T-cell (primary cell): ENCODE measurements at regions not wholly inside any gene's neighbourhood (a gene's known extent, or its start where the extent isn't known, plus 50 kb on each side); places are given as distances from the start of the nearest gene placed in this dataset.

Source experiments
- ATAC-seq, 4 experiments: fragments of 200-7000 bp in 3 of 4; fragments of 150-1000 bp in 1 of 4; cut with Tn5 transposase; replicated peaks in 1 of 4; 1 replicate in 3 of 4; 2 replicates in 1 of 4; pipeline ENCODE4 v1.10.0; 2021; ENCODE audit warnings: moderate library complexity in 3 of 4, mild to moderate bottlenecking in 2 of 4, moderate number of reproducible peaks in 1 of 4
- CTCF ChIA-PET, 2 donors: fragments of 300-600 bp; sonication (Branson Sonifier 250); formaldehyde crosslinking; loops; one replicate each; lab custom pipeline; 2022; ENCODE audit warnings: antibody characterized with exemption in 2 of 2; lab: Charles Lee
- POLR2A ChIA-PET, 2 donors: fragments of 300-600 bp; sonication (Branson Sonifier 250); formaldehyde crosslinking; loops; one replicate each; lab custom pipeline; 2022; ENCODE audit warnings: antibody characterized with exemption in 2 of 2; lab: Charles Lee
- DNase-seq, 35 experiments: peaks; one replicate each; pipeline versions ENCODE4 v3.0.0 to v3.0.0-alpha.2; 2013 to 2023
- H3K27ac ChIP-seq: one replicate; pipeline ENCODE4 v1.5.1; 2013; ENCODE audit warnings: low read length
- H3K27me3 ChIP-seq, 2 experiments: replicated peaks in 1 of 2; 1 replicate in 1 of 2; 2 replicates in 1 of 2; pipeline versions ENCODE4 v1.6.1 to v1.7.0; 2013; ENCODE audit warnings: low read length in 1 of 2, mixed read lengths in 1 of 2; ENCODE audit not compliant: control insufficient read depth in 2 of 2, insufficient read depth in 2 of 2; ENCODE audit errors: extremely low read depth in 1 of 2
- H3K36me3 ChIP-seq, 2 donors: 1 replicate in 1 of 2; 2 replicates in 1 of 2; pipeline versions ENCODE4 v1.6.1 to v1.7.0; 2013; ENCODE audit warnings: low read length in 1 of 2; ENCODE audit not compliant: control insufficient read depth in 2 of 2, insufficient read depth in 1 of 2; ENCODE audit errors: extremely low read depth in 1 of 2
- H3K4me1 ChIP-seq, 2 experiments: 1 replicate in 1 of 2; 2 replicates in 1 of 2; pipeline versions ENCODE4 v1.6.1 to v1.7.0; 2013; ENCODE audit warnings: low read length in 2 of 2, mixed read lengths in 1 of 2; ENCODE audit not compliant: insufficient read depth in 2 of 2, control insufficient read depth in 1 of 2; ENCODE audit errors: extremely low read depth in 1 of 2
- H3K4me3 ChIP-seq, 2 donors: 1 replicate in 1 of 2; 2 replicates in 1 of 2; pipeline versions ENCODE4 v1.5.1 to v1.7.0; 2013; ENCODE audit warnings: mild to moderate bottlenecking in 2 of 2, low read length in 1 of 2, moderate library complexity in 1 of 2; ENCODE audit not compliant: control insufficient read depth in 1 of 2; ENCODE audit errors: extremely low read depth in 1 of 2
- H3K9me3 ChIP-seq: 2 replicates; pipeline ENCODE4 v1.7.0; 2013
- H3K27ac Mint-ChIP-seq, 2 donors: one replicate each; pipeline ENCODE4 v1.8.0; 2020 to 2021; ENCODE audit warnings: mild to moderate bottlenecking in 2 of 2, mixed read lengths in 2 of 2
- H3K27me3 Mint-ChIP-seq, 2 donors: one replicate each; pipeline ENCODE4 v1.8.0; 2021 to 2022; ENCODE audit warnings: mixed read lengths in 2 of 2
- H3K36me3 Mint-ChIP-seq: one replicate; pipeline ENCODE4 v1.8.0; 2021; ENCODE audit warnings: mixed read lengths
- H3K4me1 Mint-ChIP-seq, 3 donors: one replicate each; pipeline ENCODE4 v1.8.0; 2020 to 2022; ENCODE audit warnings: mixed read lengths in 3 of 3, mild to moderate bottlenecking in 1 of 3
- H3K4me3 Mint-ChIP-seq, 3 donors: one replicate each; pipeline ENCODE4 v1.8.0; 2020 to 2022; ENCODE audit warnings: mild to moderate bottlenecking in 3 of 3, mixed read lengths in 3 of 3, moderate library complexity in 3 of 3
- H3K9me3 Mint-ChIP-seq, 3 donors: one replicate each; pipeline ENCODE4 v1.8.0; 2020 to 2022; ENCODE audit warnings: mixed read lengths in 3 of 3
- WGBS: methylation state at CpG from one replicate; pipeline ENCODE4 v1.1.5; 2013; ENCODE audit warnings: missing lambda C conversion rate; ENCODE audit not compliant: insufficient coverage; 5-methylcytosine and 5-hydroxymethylcytosine counted together

- Mint-ChIP-seq H3K4me1 (no peaks in the 10 kb centered on the region), H3K27me3 (no peaks in the 10 kb centered on the region), H3K9me3 (peaks cover 8 to 13% (median 10%) of the 10 kb centered on the region in 3 donors), H3K36me3 (no peaks in the 10 kb centered on the region), H3K27ac (no peak overlapping the region), H3K4me3 (no peak overlapping the region)
- WGBS = 100% methylated on average over 1 of the region's 2 CpGs
- ATAC-seq = no peak
- H3K27me3 ChIP-seq = no peaks in the 10 kb centered on the region
- DNase-seq = no peak
- H3K4me3 ChIP-seq = no peak overlapping the region
- H3K36me3 ChIP-seq = no peaks in the 10 kb centered on the region
- ChIA-PET POLR2A (no interaction called here), CTCF (interaction anchor here in 1 of 2 donors (0.6 kb wide), 1 partner anchor 22 kb away, joined by 4 read pairs; no protein-coding TSS in a partner anchor)
- no peaks in the 10 kb centered on the region for H3K4me1 ChIP-seq
- H3K9me3 ChIP-seq = no peaks in the 10 kb centered on the region
- no peak overlapping the region for H3K27ac ChIP-seq
Measured at GRCh38 chr4:160831165-160831922, 1332.5 kb downstream of the FSTL5 start.

DNA sequence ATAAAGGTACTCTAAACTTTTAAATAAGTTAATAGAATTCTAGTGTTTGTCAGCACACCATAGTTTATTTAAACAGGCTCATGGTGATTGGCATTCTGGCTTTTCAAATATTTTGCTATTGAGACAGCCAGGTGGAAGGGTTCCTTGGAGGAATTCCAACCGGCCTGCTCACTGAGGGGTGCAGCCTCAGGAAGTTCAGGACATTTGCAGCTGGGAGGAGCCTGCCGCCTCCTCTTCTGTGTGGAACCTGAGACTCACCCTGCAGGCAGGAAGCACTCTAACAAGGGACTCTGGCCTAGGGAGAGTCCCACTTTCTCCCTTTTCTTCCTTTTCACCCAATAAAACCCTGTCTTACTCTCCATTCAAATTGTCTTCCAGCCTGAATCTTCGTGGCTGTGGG, 1328.0 kb downstream of the FSTL5 start:
- CTCF ChIA-PET = no interaction called here
- H3K36me3 Mint-ChIP-seq = no peaks in the 10 kb centered on the region

DNA sequence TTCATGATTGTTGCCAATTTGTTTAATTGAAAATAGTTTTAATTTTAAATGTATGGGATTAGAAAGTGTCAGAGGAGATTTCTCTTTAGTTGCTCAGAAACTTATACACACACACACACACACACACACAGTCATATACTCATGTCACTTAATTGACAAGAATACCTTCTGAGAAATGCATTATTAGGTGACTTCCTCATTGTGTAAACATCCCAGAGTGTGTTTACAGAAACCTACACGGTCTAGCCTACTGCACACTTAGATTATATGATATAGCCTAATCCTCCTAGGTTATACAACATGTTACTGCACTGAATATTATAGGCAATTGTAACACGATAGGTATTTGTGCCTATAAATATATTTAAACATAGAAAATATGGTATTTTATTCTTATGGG, 1327.4 kb downstream of the FSTL5 start:
- no peaks in the 10 kb centered on the region for H3K4me1 ChIP-seq
- H3K4me3 Mint-ChIP-seq = no peak overlapping the region
- peaks cover 4 to 15% (median 5%) of the 10 kb centered on the region in 3 donors for H3K9me3 Mint-ChIP-seq
- ATAC-seq (no peak), DNase-seq (no peak)
- no CpG with 5 or more reads among the region's 2 CpGs for WGBS
- CTCF ChIA-PET = no interaction called here
- no peaks in the 10 kb centered on the region for H3K4me1 Mint-ChIP-seq
- no peak overlapping the region for H3K4me3 ChIP-seq
- H3K27me3 Mint-ChIP-seq = no peaks in the 10 kb centered on the region
- POLR2A ChIA-PET = no interaction called here
- H3K27ac ChIP-seq = no peak overlapping the region
- no peaks in the 10 kb centered on the region for H3K27me3 ChIP-seq
- H3K36me3 ChIP-seq = no peaks in the 10 kb centered on the region
- no peaks in the 10 kb centered on the region for H3K36me3 Mint-ChIP-seq
- H3K9me3 ChIP-seq = no peaks in the 10 kb centered on the region
- no peak overlapping the region for H3K27ac Mint-ChIP-seq

More for the DNA sequence above, 1328.0 kb downstream of the FSTL5 start:
- H3K27me3 Mint-ChIP-seq = no peaks in the 10 kb centered on the region
- H3K27ac ChIP-seq = no peak overlapping the region
- H3K9me3 ChIP-seq = no peaks in the 10 kb centered on the region
- H3K27me3 ChIP-seq = no peaks in the 10 kb centered on the region
- no peak for DNase-seq
- H3K4me3 Mint-ChIP-seq = no peak overlapping the region
- no peak overlapping the region for H3K4me3 ChIP-seq
- no peak overlapping the region for H3K27ac Mint-ChIP-seq
- WGBS = 52% methylated on average over 2 of the region's 3 CpGs
- H3K36me3 ChIP-seq = no peaks in the 10 kb centered on the region
- peaks cover 5 to 12% (median 8%) of the 10 kb centered on the region in 3 donors for H3K9me3 Mint-ChIP-seq
- H3K4me1 Mint-ChIP-seq = no peaks in the 10 kb centered on the region
- POLR2A ChIA-PET = no interaction called here
- H3K4me1 ChIP-seq = no peaks in the 10 kb centered on the region
- no peak for ATAC-seq

- no CpG with 5 or more reads among the region's 2 CpGs for WGBS
- DNase-seq (no peak), ATAC-seq (no peak)
- Histone ChIP-seq H3K36me3 (no peaks in the 10 kb centered on the region), H3K9me3 (no peaks in the 10 kb centered on the region), H3K4me3 (no peak overlapping the region), H3K4me1 (no peaks in the 10 kb centered on the region), H3K27ac (no peak overlapping the region), H3K27me3 (no peaks in the 10 kb centered on the region)
- ChIA-PET POLR2A (no interaction called here), CTCF (no interaction called here)
- H3K4me1 Mint-ChIP-seq = no peaks in the 10 kb centered on the region
- peaks cover 6 to 11% (median 7%) of the 10 kb centered on the region in 3 donors for H3K9me3 Mint-ChIP-seq
- H3K27me3 Mint-ChIP-seq = no peaks in the 10 kb centered on the region
- no peaks in the 10 kb centered on the region for H3K36me3 Mint-ChIP-seq
- H3K27ac Mint-ChIP-seq = no peak overlapping the region
- H3K4me3 Mint-ChIP-seq = no peak overlapping the region
Measured at GRCh38 chr4:160846121-160846520, 1317.7 kb downstream of the FSTL5 start.

DNA sequence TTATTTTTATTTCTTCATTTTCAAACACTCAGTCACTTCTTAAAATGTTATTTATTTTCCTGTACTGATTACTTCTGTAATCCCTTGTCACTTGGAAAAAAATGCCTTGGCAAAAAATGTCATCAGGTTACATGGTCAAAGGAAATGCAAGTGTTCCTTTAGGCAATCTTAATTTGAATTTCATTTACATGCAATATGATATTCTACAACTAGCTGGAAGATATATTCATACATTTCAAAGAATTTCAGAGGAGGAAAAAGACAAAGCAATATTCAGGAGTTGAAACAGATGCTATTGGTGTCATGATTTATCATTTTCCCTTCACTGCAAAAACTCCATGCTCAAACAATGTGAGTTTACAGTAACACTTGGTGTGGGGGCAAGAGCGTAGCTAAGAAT, 1316.6 kb downstream of the FSTL5 start:
- no peaks in the 10 kb centered on the region for H3K27me3 ChIP-seq
- Mint-ChIP-seq H3K4me1 (no peaks in the 10 kb centered on the region), H3K36me3 (no peaks in the 10 kb centered on the region), H3K4me3 (no peak overlapping the region), H3K27ac (no peak overlapping the region), H3K9me3 (peaks cover 6 to 11% (median 7%) of the 10 kb centered on the region in 3 donors), H3K27me3 (no peaks in the 10 kb centered on the region)
- DNase-seq (no peak), ATAC-seq (no peak)
- ChIA-PET CTCF (no interaction called here), POLR2A (no interaction called here)
- WGBS = no CpG with 5 or more reads among the region's 1 CpG
- no peaks in the 10 kb centered on the region for H3K36me3 ChIP-seq
- H3K9me3 ChIP-seq = no peaks in the 10 kb centered on the region
- H3K27ac ChIP-seq = no peak overlapping the region
- no peaks in the 10 kb centered on the region for H3K4me1 ChIP-seq
- H3K4me3 ChIP-seq = no peak overlapping the region

DNA sequence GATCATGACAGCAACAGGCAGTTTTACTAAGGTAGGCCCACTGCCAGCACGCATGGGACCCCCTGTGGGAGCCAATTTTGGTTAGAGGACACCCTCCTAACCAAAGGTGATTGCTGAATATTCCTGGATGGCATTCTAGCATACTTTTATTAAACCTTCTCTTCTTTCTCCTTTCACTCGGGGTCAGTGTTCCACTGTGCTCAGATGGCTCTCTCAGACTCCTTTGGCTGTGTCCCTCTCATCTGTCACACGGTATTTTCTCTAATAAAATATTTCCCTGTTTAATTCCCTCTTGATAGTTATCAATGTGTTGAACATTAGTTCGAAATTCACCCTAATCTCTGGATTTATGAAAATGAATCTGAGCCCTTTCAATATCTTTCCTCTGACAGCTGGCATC, 1315.3 kb downstream of the FSTL5 start:
- H3K4me1 Mint-ChIP-seq = no peaks in the 10 kb centered on the region
- H3K4me1 ChIP-seq = no peaks in the 10 kb centered on the region
- DNase-seq = no peak
- H3K27me3 ChIP-seq = no peaks in the 10 kb centered on the region
- H3K36me3 Mint-ChIP-seq = no peaks in the 10 kb centered on the region
- no peak for ATAC-seq
- ChIA-PET POLR2A (no interaction called here), CTCF (no interaction called here)
- no peaks in the 10 kb centered on the region for H3K36me3 ChIP-seq
- 40% methylated on average over 1 of the region's 4 CpGs for WGBS
- H3K9me3 Mint-ChIP-seq = peaks cover 6 to 9% (median 7%) of the 10 kb centered on the region in 3 donors
- H3K27ac ChIP-seq = no peak overlapping the region
- no peak overlapping the region for H3K27ac Mint-ChIP-seq
- no peak overlapping the region for H3K4me3 ChIP-seq
- no peaks in the 10 kb centered on the region for H3K9me3 ChIP-seq
- H3K4me3 Mint-ChIP-seq = no peak overlapping the region
- no peaks in the 10 kb centered on the region for H3K27me3 Mint-ChIP-seq
